ENCODE measurements at regions not wholly inside any gene's neighbourhood (a gene's known extent, or its start where the extent isn't known, plus 50 kb on each side); places are given as distances from the start of the nearest gene placed in this dataset.

- TF ChIP-seq CTCF (IDR thresholded peaks at IDR 0.05) (no peak), ZFX (IDR thresholded peaks at IDR 0.05; ENCODE audit: borderline replicate concordance) (no peak)
Observed at GRCh38 chr2:187232749-187233148, 215.3 kb downstream of the CALCRL start.
